Stomach (tissue), 8 donors: ENCODE measurements at regions not wholly inside any gene's neighbourhood (a gene's known extent, or its start where the extent isn't known, plus 50 kb on each side); places are given as distances from the start of the nearest gene placed in this dataset.

Experiments used
- DNase-seq, 2 donors: peaks; one replicate each; pipeline versions ENCODE4 v3.0.0 to v3.0.0-alpha.2; 2013 to 2019
- H3K27ac ChIP-seq, 5 donors: fragments of 200-600 bp in 4 of 5; sonication (generic) in 4 of 5; one replicate each; pipeline ENCODE4 v1.5.1; 2013 to 2019; ENCODE audit warnings: mild to moderate bottlenecking in 1 of 5, moderate library complexity in 1 of 5
- H3K27me3 ChIP-seq, 3 donors: fragments of 200-600 bp; sonication (generic); one replicate each; pipeline ENCODE4 v1.5.1; 2017 to 2019; ENCODE audit warnings: mixed run types in 1 of 3
- H3K36me3 ChIP-seq, 4 donors: fragments of 200-600 bp; sonication (generic); 1 replicate in 3 of 4; 2 replicates in 1 of 4; pipeline ENCODE4 v1.5.1; 2016 to 2019
- H3K4me1 ChIP-seq, 4 donors: fragments of 200-600 bp; sonication (generic); one replicate each; pipeline ENCODE4 v1.5.1; 2016 to 2019
- H3K4me3 ChIP-seq, 4 donors: fragments of 200-600 bp; sonication (generic) in 3 of 4; one replicate each; pipeline ENCODE4 v1.5.1; 2016 to 2019; ENCODE audit warnings: mild to moderate bottlenecking in 1 of 4
- H3K9me3 ChIP-seq, 4 donors: fragments of 200-600 bp; sonication (generic); one replicate each; pipeline ENCODE4 v1.5.1; 2016 to 2019
- CTCF ChIP-seq, 7 experiments: fragments of 450-650 bp in 4 of 7; fragments of 200-600 bp in 3 of 7; sonication (generic) in 3 of 7; IDR thresholded peaks; one replicate each; pipeline ENCODE4 v1.5.1; 2016 to 2019; ENCODE audit warnings: antibody characterized with exemption in 7 of 7, control low read depth in 2 of 7, mild to moderate bottlenecking in 1 of 7
- EP300 ChIP-seq: sonication (generic); formaldehyde crosslinking; IDR thresholded peaks from one replicate; pipeline ENCODE4 v1.6.1; 2017; ENCODE audit warnings: antibody characterized with exemption
- POLR2A ChIP-seq, 4 donors: fragments of 450-650 bp; IDR thresholded peaks; one replicate each; pipeline ENCODE4 v1.6.1; 2016; ENCODE audit warnings: antibody characterized with exemption in 4 of 4, control low read depth in 2 of 4, mild to moderate bottlenecking in 1 of 4, moderate library complexity in 1 of 4
- POLR2AphosphoS5 ChIP-seq, 3 donors: sonication (generic); formaldehyde crosslinking; IDR thresholded peaks; one replicate each; pipeline ENCODE4 v1.6.1; 2016; ENCODE audit warnings: antibody characterized with exemption in 3 of 3
- WGBS, 5 donors: extraction: QIAGEN DNeasy Blood & Tissue Kit in 3 of 5; methylation state at CpG; one replicate each; pipeline versions ENCODE4 v1.1.5 to v1.1.7; 2013 to 2018; 5-methylcytosine and 5-hydroxymethylcytosine counted together
- intact Hi-C: fragments of 100-400 bp; cut with DNase I; formaldehyde crosslinking; loops from one replicate; pipeline ENCODE4 v1.15.1; 2023; ENCODE audit warnings: low total_unique reads
- donor health status: healthy with polysubstance abuse.
- donor health status: Bipolar disorder and iron deficiency.
- donor health status: healthy.

- TF ChIP-seq CTCF (IDR thresholded peaks at IDR 0.05) (no peak), POLR2A (IDR thresholded peaks at IDR 0.05) (no peak), EP300 (no peak), POLR2AphosphoS5 (IDR thresholded peaks at IDR 0.05) (no peak)
- DNase-seq = peak in 1 of 2 donors; percentile 17
- Histone ChIP-seq H3K4me1 (peaks cover 0 to 10% (median 0%) of the 10 kb centered on the region in 4 donors), H3K27me3 (no peaks in the 10 kb centered on the region), H3K9me3 (no peaks in the 10 kb centered on the region), H3K27ac (no peak overlapping the region), H3K4me3 (no peak overlapping the region), H3K36me3 (no peaks in the 10 kb centered on the region)
- intact Hi-C loops = no loop called here
Measured at GRCh38 chr3:159239059-159239458, 437.2 kb downstream of the MFSD1 start.

- 80 to 89% (median 87%) methylated on average over 4 of the region's 4 CpGs for WGBS, 5 donors
- no peak for TF ChIP-seq CTCF (IDR thresholded peaks at IDR 0.05)
- TF ChIP-seq POLR2AphosphoS5 (IDR thresholded peaks at IDR 0.05) = no peak
- no peak for TF ChIP-seq EP300
- TF ChIP-seq POLR2A (IDR thresholded peaks at IDR 0.05) = no peak
- H3K36me3 ChIP-seq = no peaks in the 10 kb centered on the region
- no peaks in the 10 kb centered on the region for H3K4me1 ChIP-seq
- no peak overlapping the region for H3K27ac ChIP-seq
- no peaks in the 10 kb centered on the region for H3K9me3 ChIP-seq
- no peak for DNase-seq
- intact Hi-C loops = no loop called here
- H3K27me3 ChIP-seq = no peaks in the 10 kb centered on the region
- no peak overlapping the region for H3K4me3 ChIP-seq
Measured at GRCh38 chr3:159244933-159245332, 443.1 kb downstream of the MFSD1 start.

GRCh38 chr3:159245871-159246270, 444.0 kb downstream of the MFSD1 start:
- Histone ChIP-seq H3K27ac (no peak overlapping the region), H3K4me3 (no peak overlapping the region), H3K9me3 (no peaks in the 10 kb centered on the region), H3K4me1 (no peaks in the 10 kb centered on the region), H3K27me3 (no peaks in the 10 kb centered on the region), H3K36me3 (no peaks in the 10 kb centered on the region)
- intact Hi-C loops = no loop called here
- TF ChIP-seq CTCF (IDR thresholded peaks at IDR 0.05) (no peak), EP300 (no peak), POLR2AphosphoS5 (IDR thresholded peaks at IDR 0.05) (no peak), POLR2A (IDR thresholded peaks at IDR 0.05) (no peak)
- no peak for DNase-seq

- TF ChIP-seq POLR2AphosphoS5 (IDR thresholded peaks at IDR 0.05) = no peak
- TF ChIP-seq CTCF (IDR thresholded peaks at IDR 0.05) = no peak
- no peak for TF ChIP-seq POLR2A (IDR thresholded peaks at IDR 0.05)
- no peak for TF ChIP-seq EP300
- Histone ChIP-seq H3K4me3 (no peak overlapping the region), H3K27me3 (no peaks in the 10 kb centered on the region), H3K4me1 (no peaks in the 10 kb centered on the region), H3K27ac (no peak overlapping the region), H3K36me3 (no peaks in the 10 kb centered on the region), H3K9me3 (no peaks in the 10 kb centered on the region)
- DNase-seq = no peak
- 66 to 77% (median 68%) methylated on average over 5 of the region's 5 CpGs for WGBS, 5 donors
- intact Hi-C loops = no loop called here
Measured at GRCh38 chr3:159246385-159246784, 444.5 kb downstream of the MFSD1 start.
